Activated CD8-positive, alpha-beta memory T cell treated with anti-CD3 and anti-CD28 coated beads, Interleukin-2, amount 50 U/mL, for 48 hours (primary cell): ENCODE measurements at regions not wholly inside any gene's neighbourhood (a gene's known extent, or its start where the extent isn't known, plus 50 kb on each side); places are given as distances from the start of the nearest gene placed in this dataset.
A peak's percentile ranks its signal among the peaks of the same experiment; 100 is the strongest.
"Not testable (repeated sequence)": the region's sequence is repeated elsewhere in the genome, so short reads cannot be mapped to it uniquely, and the experiment has no call there.

Experiments used
- DNase-seq: peaks from one replicate; pipeline ENCODE4 v3.0.0-alpha.2; 2020

- no peak for DNase-seq
Observed at GRCh38 chr7:29651477-29651876, 87.8 kb downstream of the PRR15 start.

GRCh38 chr7:29652556-29652955 is 88.9 kb downstream of the PRR15 start:
- DNase-seq: no peak

- DNase-seq: not testable (repeated sequence)
Observed at GRCh38 chr7:29654340-29654739, 90.7 kb downstream of the PRR15 start.

DNA sequence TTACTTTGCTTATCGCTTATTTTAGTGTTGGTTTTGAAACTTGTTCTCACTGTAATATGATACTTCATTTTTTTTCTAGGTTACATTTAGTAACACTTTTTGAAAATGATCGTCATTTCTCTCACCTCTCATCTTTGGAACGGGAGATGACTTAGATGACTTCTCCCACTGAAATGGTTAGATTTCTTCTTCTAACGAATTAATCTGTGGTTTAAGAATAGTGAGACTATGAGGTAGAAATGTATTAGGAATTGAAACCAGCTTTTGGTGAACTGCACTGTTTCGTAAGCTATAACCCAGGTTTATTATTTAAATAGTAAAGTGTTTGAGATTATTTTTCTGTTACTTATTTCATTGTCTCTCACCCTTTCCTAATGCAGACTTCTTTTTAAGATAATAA is 93.7 kb downstream of the PRR15 start:
- DNase-seq: no peak

GRCh38 chr7:29657856-29658255 is 94.2 kb downstream of the PRR15 start:
- no peak for DNase-seq

DNA sequence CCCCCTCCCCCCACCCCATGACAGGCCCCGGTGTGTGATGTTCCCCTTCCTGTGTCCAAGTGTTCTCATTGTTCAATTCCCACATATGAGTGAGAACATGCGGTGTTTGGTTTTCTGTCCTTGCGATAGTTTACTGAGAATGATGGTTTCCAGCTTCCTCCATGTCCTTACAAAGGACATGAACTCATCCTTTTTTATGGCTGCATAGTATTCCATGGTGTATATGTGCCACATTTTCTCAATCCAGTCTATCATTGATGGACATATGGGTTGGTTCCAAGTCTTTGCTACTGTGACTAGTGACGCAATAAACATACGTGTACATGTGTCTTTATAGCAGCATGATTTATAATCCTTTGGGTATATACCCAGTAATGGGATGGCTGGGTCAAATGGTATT is 95.6 kb downstream of the PRR15 start:
- not testable (repeated sequence) for DNase-seq

GRCh38 chr7:29662899-29663298 is 99.3 kb downstream of the PRR15 start:
- DNase-seq: not testable (repeated sequence)

DNA sequence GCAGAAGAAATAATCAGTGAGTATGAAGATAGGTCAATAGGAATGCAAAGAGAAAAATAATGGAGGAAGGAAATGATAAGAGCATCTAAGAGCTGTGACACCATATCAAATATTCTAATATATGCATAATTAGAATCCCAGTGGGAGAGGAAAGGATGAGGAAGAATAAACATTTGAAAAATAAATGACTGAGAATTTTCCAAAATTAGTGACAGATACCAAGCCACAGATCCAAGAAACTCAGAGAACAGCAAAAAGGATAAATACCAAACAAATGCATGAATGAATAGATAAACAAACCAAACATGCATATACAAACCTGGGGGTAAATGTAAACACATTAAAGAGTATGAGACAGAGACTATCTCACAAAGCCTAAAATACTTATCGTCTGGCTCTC is 101.4 kb downstream of the PRR15 start:
- not testable (repeated sequence) for DNase-seq

DNA sequence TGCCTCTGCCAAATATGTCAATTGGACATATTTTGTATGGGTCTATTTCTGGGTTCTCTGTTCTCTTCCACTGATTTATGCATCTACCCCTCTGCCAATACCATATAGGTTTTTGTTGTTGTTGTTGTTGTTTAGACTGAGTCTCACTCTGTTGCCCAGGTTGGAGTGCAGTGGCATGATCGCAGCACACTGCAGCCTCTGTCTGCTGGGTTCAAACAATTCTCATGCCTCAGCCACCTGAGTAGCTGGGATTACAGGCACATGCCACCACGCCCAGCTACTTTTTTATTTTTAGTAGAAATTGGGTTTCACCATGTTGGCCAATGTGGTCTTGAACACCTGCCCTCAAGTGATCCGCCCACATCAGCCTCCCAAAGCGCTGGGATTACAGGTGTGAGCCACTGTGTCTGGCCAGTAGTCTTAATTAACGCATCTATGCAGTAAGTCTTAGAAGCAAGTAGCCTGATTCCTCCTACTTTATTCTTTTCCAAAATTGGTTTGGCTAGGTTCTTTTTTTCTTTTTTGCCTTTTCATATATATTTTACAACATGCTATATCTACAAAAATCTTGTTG is 103.5 kb downstream of the PRR15 start:
- DNase-seq: not testable (repeated sequence)

DNA sequence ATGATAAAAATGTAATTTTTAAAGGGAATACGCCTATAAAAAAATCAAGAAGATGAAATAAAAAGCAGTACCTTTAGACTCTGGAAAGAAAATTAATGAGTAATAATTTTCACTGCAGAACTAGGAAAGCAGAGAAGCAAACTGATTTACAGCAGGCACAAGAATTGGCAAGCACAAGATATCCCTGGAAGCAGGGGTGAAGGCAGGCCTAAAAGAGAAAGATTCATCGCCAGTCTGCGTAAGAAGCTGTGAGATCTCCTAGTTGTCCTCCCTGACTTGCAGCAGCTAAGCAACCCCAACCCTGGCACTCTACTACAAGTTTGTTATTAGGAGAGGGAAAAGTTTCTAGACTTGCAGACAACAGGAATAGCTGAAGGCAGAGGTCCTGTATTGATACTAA is 107.7 kb downstream of the PRR15 start:
- not testable (repeated sequence) for DNase-seq

GRCh38 chr7:29673635-29674034 is 110.0 kb downstream of the PRR15 start:
- not testable (repeated sequence) for DNase-seq

GRCh38 chr7:29674626-29675025 is 111.0 kb downstream of the PRR15 start:
- DNase-seq: not testable (repeated sequence)

GRCh38 chr7:29677254-29677653 is 113.6 kb downstream of the PRR15 start:
- not testable (repeated sequence) for DNase-seq

DNA sequence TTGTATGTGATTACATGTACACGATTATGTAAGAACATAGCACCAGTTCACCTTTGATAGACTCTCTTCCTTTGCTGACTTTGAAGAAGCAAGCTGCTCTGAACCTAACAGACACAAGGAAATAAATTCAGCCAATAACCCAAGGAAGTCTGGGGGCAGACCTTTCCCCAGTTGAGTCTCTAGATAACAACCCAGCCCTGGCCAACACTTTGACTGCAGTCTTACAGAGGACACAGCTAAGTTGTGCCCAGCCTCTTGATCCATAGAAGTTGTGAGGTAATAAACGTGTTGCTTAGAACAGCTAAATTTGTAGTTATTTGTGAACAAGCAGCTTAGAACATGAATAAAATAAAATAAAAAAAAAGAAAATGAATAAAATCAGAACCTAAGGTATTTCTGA is 116.3 kb downstream of the PRR15 start:
- DNase-seq: not testable (repeated sequence)

DNA sequence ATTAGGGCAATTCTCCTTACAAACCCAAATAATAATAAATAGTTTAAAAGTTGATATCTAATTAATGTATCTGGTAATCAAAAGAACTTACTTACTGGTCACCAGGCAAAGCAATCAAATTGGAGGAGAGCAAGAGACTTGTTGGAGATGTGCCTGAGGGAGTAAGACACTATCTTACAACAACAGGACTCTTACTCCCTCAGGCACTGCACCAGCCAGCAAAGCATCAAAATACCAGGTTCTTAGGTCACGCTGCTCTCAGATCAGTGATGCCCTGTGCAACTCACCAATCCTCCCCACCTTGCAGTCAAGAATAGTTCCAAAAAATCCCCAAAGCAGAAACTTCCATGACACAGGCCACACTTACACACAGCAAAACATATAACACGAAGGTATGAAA is 117.0 kb downstream of the PRR15 start:
- DNase-seq: not testable (repeated sequence)

DNA sequence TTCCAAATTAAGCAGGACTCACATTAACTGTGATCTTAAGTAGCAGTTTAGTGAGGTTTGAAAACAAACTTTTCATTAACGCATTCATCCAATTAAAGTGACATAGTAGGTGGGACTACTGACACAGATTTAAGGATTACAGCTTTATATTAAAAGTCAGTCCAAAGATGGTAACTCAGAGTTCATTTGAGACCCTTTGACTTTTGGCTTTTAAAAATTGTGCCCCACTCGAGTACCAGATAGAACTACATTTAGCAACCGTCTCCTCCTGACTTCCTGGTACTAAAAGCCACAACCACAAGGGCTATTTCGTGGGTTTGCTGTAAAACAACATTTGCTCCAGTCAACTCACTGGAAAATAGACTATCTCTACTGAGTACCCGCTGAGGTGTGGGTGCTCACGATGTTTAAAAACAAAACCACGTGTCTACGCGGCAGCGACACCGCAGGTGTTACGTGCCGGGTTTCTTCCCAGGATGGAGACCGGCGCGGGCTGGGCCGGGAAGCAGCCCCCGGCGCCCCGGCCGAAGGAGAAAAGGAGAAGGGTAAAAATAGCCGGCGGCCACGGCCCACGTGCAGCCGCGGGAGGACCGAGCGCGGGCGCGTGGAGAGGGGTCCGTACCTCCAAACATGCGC is 120.6 kb downstream of the PRR15 start:
- not testable (repeated sequence) for DNase-seq

- peak; percentile 66 for DNase-seq
Observed at GRCh38 chr7:29684787-29685650, 121.3 kb upstream of the WIPF3 start.

GRCh38 chr7:29685651-29686271 is 120.5 kb upstream of the WIPF3 start:
- DNase-seq: not testable (repeated sequence)

DNA sequence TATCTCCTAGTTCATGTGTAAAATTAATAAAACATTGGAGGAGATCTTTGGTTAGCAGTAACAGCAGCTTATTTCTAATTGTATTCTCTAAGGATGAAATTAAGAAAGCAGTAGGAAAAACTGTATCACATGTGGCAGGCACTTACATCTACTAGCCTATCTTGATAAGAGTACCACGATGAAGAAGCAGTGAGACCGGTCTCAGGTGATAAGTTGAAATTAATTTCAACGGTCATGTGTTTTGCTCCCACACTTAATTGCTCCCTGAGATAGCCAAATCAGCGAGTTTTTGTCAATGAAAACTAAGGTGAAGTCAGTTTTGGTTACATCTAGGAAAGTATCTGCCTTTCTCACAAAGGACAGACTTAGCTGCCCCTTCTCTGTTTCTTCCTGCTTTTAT is 115.8 kb upstream of the WIPF3 start:
- not testable (repeated sequence) for DNase-seq

- not testable (repeated sequence) for DNase-seq
Observed at GRCh38 chr7:29696402-29696801, 109.9 kb upstream of the WIPF3 start.

DNA sequence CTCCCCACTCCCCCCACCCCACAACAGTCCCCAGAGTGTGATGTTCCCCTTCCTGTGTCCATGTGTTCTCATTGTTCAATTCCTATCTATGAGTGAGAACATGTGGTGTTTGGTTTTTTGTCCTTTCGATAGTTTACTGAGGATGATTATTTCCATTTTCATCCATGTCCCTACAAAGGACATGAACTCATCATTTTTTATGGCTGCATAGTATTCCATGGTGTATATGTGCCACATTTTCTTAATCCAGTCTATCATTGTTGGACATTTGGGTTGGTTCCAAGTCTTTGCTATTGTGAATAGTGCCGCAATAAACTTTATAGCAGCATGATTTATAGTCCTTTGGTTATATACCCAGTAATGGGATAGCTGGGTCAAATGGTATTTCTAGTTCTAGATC is 106.6 kb upstream of the WIPF3 start:
- not testable (repeated sequence) for DNase-seq

DNA sequence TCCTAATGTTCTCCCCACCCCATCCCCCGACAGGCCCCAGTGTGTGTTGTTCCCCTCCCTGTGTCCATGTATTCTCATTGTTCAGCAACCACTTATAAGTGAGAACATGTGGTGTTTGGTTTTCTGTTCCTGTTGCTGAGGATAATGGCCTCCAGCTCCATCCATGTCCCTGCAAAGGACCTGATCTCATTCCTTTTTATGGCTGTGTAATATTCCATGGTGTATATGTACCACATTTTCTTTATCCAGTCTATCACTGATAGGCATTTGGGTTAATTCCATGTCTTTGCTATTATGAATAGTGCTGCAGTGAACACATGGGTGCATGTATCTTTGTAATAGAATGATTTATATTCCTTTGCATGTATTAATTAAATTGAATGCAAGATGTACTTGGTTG is 104.8 kb upstream of the WIPF3 start:
- DNase-seq: not testable (repeated sequence)

DNA sequence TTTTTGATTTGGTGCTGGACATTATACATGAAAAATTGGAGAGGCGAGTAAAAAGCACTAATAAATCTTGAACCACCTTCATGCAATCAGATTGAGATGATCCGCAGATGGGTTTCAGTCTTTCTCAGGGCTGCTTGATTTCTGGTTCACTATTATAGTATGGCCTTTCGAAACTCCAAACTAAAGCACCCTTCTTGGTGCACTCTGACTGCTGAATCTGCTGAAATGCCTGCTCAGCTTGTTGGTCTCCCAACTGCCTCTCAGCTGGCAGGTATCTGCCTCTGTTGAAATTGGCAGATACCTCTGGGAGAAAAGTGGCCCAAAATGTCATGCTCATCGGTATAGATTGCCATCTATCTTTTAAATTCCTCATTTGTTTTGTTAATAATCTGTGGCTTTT is 102.5 kb upstream of the WIPF3 start:
- not testable (repeated sequence) for DNase-seq
